RPMI7951 (cell line): ENCODE measurements at regions not wholly inside any gene's neighbourhood (a gene's known extent, or its start where the extent isn't known, plus 50 kb on each side); places are given as distances from the start of the nearest gene placed in this dataset.

Experiments used
- DNase-seq: peaks from one replicate; pipeline ENCODE4 v3.0.0-alpha.2; 2012; ENCODE audit warnings: low read depth

DNA sequence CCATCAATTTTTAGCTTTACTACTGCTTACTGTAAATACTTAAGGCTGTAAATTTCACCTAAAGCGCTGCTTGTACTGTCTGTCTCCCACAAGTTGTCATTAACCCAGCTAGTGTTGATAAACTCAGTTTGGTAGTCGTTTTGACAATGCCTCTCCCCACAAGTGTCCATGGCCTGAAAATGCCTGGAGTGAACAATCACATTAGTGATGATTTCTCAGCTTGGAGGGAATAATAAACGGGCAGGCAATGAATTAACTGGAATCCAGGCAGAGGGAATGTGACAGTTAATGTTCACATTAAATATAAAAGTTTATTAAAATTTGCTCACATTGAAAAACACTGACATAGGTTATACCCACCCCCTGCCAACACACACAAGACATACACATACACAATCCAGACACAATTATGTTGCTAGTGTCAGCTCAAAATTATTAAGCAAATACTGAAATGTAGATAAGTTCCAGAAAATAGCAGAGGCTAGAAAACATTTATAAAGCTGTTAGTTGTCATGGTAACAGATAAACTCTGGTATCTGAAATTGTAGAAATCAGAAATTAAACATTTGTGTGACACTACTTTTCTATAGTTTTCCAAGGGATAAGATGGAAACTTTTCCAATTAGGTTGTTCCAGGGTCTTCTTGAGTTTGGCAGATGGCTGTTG lies 341.9 kb downstream of the DIRAS2 start:
- DNase-seq: no peak

DNA sequence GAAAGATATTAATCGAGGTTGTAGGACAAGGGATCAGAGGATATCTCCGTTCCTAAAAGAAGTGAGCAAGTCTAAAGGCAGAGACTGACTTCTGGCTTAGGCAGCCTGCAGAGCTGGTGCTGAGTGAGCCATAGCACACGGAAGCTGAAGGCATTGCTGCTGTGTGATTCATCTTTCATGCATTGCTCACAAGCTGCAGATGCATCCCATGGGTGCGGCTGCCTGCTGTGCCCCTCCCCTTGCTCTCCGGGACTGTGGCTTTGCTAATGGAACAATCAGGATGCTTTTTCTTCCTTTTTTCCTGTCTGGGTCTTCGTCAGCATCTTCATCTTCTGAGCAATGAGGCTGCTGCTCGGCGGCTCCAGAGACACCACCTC lies 341.4 kb downstream of the DIRAS2 start:
- DNase-seq: peak; percentile 79

DNA sequence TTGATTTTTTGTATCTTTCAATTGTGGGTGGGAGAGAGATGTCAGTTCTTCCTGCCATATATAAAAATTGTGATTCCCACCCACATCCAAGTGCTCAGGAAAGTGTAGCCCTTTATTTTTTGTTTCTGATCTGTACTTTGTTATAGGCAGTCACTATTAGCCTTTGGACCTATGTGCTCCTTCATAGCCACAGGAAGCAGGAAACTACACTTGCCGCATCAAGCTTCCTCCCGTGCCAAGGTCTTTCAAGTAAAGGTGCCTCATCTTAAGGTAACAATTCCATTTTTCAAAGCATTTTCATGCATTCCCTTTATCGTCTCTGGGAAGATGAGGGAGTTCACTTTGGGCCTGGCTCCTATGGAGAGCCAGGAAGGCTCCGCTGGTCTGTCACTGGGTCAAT lies 339.0 kb downstream of the DIRAS2 start:
- no peak for DNase-seq

DNA sequence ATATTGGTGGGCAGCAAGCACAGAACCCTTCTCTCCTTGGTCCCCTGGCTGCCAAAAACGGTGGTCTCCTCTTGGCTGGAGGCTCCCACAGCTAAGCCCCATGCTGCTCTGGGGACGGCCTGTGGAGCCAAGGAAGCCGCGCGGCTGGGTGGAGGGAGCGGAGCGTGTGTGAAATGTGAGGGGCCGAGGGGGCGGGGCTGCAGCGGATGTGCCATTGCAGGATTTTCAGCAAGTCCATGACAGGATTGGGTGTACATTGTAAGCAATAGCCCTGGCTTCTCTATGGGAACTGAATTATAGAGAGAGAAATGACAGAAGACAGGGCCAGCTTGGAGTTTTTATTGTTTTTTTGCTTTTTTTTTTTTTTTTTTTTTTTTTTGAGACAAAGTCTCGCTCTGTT lies 336.5 kb downstream of the DIRAS2 start:
- no peak for DNase-seq

DNA sequence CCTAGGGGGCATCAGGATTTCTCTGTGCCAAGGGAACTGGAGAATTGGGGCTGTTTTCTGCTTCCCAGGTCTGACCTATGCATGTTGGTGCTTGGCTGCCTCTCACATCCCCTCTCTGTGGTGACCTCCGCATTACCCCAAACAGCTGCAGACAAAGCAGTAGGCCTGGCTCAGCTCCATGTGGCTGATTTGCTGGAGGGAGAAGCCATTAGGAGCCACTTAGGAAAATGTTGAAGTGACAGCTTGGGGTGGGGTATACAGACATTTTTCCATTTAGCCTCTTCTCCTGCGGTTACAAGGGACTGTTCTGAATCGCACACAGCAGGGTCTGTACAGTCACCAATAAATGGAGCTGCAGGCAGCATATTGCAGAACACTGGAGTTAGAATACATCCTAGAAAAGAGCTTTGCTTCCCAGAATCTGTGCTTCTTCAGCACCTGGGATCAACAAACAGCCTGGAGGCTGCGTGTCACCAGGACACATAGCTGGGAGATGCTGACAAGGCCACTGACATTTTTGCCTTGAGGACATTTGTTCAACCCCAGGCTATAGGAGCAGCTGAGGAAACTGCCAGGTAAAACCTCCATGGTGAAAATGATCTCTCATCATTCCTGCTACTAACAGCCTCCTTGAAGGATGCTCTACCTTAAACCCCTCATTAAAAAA lies 335.3 kb downstream of the DIRAS2 start:
- no peak for DNase-seq

DNA sequence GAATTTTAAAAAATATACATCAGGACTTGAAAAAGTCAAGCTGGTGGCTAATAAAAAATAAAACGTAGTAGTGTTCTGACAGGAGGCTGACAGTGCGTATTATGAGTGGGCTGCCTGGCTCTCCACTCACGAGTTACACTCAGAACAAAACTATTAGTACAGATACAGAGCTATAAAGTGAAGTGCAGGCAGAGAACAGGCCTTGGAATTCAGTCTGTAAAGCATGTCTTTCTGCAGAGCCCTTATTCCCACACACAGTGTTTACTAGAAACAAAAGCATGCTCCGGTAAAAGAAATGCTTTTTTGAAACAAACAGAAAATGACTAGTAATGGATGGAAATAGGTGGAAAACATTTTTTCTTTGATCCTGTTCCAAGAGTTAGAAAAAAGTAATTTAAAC lies 334.7 kb downstream of the DIRAS2 start:
- no peak for DNase-seq

DNA sequence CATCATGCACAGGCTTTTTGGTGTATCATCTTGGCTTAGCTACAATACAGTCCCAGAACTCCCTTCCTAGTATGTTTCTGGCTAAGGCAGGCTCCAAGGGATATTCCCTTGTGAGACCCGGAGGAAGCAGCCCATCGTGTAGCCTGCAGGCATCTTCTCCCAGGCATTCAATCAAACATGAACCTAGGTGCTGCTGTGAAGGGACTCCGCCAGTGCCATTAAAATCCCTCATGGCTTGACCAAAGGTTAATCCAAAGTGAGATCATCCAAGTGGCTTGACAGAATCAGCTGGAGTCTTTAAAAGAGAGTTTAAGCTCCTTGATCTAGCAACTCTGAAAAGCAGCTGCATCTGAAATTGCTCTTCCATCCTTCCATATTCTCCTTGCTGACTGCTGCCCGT lies 333.9 kb downstream of the DIRAS2 start:
- DNase-seq: no peak

DNA sequence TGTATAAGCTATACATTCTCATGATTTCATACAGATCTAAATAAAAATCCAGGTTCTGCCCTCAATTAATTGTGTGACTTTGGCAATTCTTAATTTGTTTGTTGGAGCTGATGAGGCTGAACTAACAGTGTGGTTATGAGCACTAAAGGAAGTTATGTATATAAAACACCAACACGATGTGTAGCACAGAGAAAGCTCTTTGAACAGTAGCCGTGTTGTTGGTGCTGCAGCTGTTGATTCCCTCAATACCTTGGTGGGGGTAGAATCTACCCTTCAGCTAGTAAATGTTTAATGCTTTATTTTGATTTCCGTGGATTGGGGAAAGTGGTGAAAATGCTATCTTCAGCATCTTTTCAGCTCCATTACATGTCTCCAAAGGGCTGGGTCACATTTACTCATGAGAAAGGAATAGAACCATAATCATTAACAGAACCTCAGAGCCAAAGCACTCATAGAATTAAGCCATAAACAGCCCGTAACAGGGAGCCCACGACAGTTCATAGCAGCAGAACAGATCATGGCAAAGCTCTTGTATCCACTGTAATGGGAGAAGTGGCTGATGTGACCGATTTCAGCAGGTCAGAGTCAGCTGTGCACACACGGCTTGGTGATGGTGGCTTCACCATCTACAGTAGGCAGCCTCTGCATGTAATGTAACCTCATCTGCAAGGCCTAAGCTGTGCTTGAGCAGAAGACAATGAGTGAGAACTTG lies 332.7 kb downstream of the DIRAS2 start:
- DNase-seq: no peak

DNA sequence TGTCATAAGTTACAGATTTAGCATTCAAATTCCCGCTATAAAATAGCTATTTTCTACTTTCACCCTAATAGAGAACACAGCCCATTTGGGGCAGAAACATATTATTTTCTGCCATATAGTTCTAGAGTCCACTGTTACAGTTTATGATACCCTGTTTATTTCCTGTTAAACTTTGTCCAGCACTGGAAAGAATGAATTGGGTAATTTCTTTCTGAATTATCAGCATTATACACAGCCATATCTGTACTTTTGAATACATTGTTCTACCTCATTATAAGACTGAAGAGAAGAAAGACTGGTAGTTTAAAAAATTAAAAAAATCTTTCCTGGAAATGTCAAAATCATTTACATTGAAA lies 332.1 kb downstream of the DIRAS2 start:
- no peak for DNase-seq

DNA sequence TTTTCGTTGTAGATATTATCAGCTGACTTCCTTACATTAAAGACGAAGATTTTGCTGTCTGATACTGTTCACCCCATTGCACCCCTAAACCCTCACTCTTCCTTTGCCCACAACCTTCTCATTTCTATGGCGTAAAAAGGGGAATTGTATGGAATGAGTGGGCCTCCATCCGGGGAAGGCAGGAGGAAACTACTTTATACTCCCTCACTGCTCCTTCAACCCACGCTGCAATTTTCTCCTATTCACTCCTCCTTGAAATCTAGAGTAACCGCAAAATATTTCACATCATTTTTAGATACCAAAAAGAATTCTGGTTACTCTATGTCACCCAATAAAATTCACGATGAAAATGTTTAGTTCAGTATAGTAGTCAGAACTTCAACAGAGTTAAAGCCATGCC lies 330.8 kb downstream of the DIRAS2 start:
- DNase-seq: no peak

DNA sequence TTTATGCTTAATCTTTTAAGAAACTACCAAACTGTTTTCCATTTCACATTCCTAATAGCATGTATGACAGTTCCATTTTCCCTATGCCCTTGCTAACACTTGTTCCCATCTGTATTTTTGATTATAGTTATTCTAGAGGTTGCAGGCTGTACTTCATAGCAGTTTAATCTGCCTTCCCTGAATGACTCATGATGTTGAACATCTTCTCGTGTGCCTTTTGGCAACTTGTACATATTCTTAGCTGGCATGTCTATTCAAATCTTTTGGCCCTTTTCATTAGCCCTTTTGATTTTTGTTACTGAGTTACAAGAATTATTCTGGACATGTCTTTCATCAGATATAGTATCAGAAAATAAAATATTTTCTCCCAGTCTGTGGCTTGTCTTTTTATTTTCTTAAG lies 320.3 kb downstream of the DIRAS2 start:
- no peak for DNase-seq

DNA sequence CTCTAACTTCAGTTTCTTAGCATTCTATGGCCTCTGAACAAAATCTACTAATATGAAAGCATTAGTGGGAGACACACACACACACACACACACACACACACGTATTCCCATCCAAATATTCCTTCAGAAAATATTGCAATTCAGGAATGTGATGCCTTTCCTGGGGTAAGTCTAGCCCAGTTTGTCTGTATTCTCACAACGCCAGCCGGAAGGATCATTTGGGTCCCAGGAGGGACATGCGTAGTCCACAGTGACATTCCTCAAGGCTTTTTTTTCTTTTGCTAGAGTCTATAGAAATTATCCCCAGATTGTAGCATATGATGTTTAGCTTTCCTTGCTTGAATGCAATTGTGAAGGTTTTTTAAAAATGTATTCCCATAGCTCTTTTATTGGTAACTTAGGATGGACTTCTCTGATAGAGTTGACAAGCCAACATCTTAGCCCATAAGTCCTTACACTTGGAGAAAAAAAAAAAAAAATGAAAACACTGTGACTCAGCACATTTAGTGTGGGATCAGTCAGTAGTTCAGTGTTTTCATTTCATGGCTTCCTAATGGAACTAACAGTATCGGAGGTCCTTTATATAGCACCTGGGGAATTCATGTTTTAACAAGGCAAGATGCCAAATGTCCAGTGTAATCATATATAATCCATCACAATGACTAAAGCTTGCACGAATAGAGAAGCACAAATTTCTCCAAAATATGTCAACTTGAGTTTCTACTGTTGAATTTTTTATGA lies 316.5 kb downstream of the DIRAS2 start:
- peak; percentile 2 for DNase-seq

DNA sequence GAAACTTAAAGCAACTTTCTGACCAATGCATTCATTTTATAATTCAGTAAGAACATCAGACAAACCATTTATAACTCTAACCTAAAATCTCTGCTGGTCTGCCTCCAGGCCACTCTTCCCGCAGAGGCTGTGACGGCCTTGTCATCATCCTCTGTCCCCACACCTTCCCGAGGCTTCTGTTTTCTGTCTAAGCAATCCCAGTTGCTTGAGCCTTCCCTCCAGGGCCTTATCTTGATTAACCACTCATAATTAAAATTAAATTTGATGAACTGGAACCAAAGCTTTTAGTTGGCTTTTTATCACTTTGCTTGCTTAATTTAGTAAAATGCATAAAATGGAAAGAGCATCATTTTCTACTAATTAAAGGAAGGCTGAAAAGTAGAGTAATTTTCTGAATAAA lies 312.4 kb downstream of the DIRAS2 start:
- DNase-seq: no peak

DNA sequence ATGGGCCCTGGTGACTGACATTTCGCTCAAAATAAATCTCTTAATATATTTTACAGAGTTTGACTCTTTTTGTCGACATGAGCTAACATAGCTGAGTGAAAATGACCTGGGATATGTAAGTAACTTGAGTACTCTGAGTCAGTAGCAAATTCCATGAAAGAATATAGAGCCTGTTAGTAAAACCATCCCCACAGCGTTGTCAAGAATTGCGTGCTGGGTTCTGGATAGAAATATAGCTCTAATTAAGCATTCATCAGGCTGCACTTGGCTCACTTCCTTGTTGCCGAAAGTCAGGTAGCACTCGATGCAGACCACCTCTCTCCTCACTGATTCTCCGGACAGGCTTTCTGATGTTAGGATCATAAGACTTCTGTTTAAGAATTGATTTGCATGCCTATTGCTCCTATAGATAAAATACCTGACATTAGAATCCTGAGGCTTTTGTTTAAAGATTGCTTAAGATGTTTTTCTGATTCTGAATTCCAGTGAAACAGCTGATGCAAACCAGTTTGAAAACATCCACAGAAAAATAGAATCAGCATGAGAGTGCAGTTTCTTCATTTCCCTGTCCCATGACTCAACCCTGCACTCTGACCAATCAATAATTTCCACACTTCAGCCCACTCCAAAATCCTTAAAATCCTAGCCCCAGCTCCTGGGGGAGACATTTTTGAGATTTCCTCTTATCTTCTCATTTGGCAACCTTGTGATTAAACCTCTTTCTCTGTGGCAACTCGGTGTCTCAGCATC lies 310.6 kb downstream of the DIRAS2 start:
- DNase-seq: no peak

DNA sequence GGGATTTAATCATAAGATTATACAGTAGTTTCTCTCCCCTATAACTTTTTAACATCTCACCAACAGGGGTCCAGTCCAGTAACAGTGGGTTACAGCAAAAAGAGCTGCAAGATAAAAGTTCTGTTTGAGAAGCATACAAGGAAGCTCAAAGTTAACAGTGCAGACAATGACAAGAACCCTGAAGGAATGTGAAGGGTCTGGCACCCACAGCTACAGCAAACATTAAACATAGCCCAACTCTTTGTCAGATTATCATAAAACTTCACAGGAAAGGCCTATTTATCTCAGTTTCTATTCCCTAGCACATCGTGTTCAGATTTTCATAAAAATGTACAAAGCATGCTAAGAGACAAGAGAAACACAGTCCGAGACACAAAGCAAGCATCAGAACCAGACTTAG lies 309.4 kb downstream of the DIRAS2 start:
- no peak for DNase-seq

DNA sequence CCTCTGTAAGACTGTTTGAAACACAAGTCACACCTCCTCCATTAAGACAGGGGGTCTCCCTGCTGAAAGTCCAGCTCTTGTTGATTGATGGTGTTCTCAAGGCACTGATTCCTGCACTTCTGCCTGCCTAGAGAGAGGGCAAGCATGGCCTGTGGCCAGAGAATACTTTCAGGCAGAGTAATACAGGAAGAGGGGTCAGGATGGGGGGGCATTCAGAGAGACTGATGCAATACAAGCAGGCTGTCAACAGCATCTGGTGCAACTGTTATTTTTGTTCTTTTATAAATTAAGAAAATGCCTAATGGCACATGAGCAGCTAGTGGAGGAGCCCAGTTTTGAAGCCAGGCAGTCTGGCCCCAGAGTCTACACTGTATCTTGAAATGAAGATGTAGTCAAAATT lies 302.2 kb downstream of the DIRAS2 start:
- peak; percentile 3 for DNase-seq

DNA sequence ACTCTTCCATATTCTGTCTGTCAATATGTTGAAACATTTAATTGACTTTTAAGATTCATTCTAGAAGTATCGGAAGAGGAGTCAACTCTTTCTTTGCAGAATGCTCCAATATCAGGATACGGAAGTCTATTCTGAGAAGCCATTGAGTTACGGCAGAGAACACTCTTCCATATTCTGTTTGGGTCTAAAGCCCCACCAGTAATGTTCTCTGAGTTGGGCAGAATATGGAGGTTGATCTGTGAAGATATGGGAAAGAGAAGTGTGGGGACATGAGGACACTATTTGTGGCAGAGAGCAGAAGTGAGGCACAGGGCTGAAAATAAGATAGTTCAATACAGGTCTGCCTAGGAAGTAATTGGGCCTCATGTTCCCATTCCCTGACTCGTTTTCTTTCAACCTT lies 300.0 kb downstream of the DIRAS2 start:
- DNase-seq: no peak

DNA sequence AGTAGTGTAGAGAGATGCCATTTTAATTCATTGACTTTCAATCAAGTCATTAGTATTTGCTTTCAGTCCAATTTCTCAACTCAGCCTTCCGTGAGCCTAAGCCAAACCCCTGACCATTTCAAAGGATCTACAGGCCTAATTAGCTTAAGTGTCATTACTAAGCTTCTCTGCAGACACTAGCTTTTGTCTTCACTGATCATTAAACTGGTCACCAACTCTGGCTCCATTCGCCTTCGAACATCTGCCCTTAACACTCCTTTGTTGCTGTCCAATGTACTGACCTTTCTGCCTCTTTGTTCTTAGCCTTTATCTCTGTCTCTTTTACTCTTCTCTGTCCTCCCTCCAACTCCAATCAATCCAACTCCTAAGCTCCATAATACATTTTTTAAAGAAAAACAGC lies 299.3 kb downstream of the DIRAS2 start:
- no peak for DNase-seq

DNA sequence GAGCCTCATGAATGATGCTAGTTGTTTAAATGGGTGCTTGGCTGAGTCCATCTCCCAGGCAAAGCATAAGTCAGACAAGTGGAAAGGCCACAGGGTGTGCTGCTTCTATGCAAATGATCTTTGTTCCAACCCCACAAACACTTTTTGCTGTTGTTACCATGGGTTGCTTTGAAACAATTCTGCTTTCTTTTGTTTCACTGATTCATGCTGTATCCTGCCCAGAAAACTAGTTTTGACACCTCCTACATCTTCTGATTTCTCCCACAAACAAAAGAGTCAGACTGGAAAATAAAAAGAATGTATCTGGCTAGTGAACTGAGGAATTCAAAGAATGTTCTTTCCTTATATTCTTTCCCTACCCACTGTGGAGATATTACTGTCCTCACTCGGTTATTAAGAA lies 298.6 kb downstream of the DIRAS2 start:
- DNase-seq: no peak

DNA sequence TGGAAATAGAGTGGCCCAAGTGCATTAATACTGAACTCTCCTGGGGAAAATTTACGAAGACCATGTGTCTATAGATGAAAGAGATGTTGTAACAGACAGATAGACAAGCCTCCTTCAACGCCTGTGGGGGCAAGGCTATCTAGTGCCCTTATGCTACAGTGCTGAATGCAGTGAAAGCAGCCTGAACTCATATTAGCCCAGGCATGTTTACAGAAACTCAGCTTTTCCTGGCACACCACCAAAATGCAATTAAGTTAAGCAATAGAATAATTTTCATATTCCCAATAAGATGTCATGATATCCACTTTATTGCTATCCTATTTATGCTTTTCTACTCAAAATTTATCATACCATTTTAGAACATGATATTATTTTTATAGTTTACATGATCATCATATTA lies 277.0 kb downstream of the DIRAS2 start:
- no peak for DNase-seq

DNA sequence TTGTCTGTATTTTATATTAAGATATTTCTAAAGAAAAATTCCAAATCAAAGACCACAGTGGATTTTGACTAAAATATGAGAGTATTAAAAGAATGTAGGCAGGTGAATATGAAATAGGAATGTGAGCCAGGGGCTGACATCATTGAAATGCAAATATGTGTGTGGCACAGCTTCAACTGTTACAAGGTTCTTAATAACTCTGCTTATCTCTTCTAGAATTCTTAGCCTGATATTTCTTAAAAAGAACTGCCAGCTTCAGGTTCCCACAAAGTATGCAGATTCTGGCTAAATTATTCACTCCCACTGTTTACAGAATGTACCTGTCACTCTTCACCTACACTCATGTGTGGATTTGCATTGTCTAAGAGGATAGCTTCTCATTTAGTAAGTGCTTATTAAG lies 274.4 kb downstream of the DIRAS2 start:
- no peak for DNase-seq

DNA sequence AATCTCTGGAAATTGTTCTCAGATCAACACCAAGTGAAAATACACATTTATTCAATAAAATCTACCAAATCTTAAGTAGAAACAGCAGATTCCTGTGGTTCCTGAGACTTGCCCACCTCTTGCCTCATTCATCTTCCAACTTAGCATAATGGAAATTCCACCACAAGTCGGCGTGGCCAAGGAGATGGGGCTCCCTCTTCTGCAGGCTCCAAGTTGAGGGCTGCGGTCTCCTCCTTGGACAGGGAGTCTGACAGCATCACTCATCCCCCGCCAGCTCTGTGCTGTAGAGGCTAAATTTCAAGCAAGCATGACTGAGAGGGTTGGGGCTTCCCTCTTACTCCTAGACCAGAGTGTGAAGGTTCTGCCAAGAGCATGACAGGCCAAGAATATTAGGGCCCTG lies 273.7 kb downstream of the DIRAS2 start:
- no peak for DNase-seq
